K562 (cell line): ENCODE measurements at regions not wholly inside any gene's neighbourhood (a gene's known extent, or its start where the extent isn't known, plus 50 kb on each side); places are given as distances from the start of the nearest gene placed in this dataset.

ENCODE experiments used
- CREB1 ChIP-seq, 2 experiments: sonication (generic) in 1 of 2; formaldehyde crosslinking in 1 of 2; IDR thresholded peaks; 2 replicates each; pipeline versions ENCODE4 v1.6.1 to v1.8.0; 2012 to 2022; ENCODE audit warnings: inconsistent platforms in 1 of 2, mild to moderate bottlenecking in 1 of 2, missing genetic modification reagents in 1 of 2, moderate library complexity in 1 of 2
- KDM4B ChIP-seq, 2 experiments: fragments of 450-650 bp in 1 of 2; sonication (generic) in 1 of 2; IDR thresholded peaks; 2 replicates each; pipeline ENCODE4 v1.6.1; 2016 to 2017; ENCODE audit warnings: borderline replicate concordance in 2 of 2, antibody characterized with exemption in 1 of 2, low read depth in 1 of 2, mild to moderate bottlenecking in 1 of 2
- NR2C2 ChIP-seq, 2 experiments: fragments of 200-800 bp in 1 of 2; sonication (Bioruptor generic) in 1 of 2; sonication (generic) in 1 of 2; formaldehyde crosslinking in 1 of 2; IDR thresholded peaks; 2 replicates each; pipeline versions ENCODE4 v1.6.1 to v1.8.0; 2016 to 2022; ENCODE audit warnings: mild to moderate bottlenecking in 1 of 2, missing compliant biosample characterization in 1 of 2, missing genetic modification characterization in 1 of 2, missing genetic modification reagents in 1 of 2
- PATZ1 ChIP-seq: fragments of 250-450 bp; sonication (Bioruptor Pico); IDR thresholded peaks from 2 replicates; pipeline ENCODE4 v1.5.0; 2020; ENCODE audit warnings: mild to moderate bottlenecking, borderline replicate concordance
- PBX2 ChIP-seq, 2 experiments: IDR thresholded peaks in 1 of 2; conservative IDR thresholded peaks in 1 of 2; 2 replicates each; pipeline ENCODE4 v1.6.1; 2016; ENCODE audit warnings: low read depth in 2 of 2, mild to moderate bottlenecking in 1 of 2, missing compliant biosample characterization in 1 of 2, missing genetic modification characterization in 1 of 2, moderate library complexity in 1 of 2
- PCBP2 ChIP-seq: fragments of 200-400 bp; formaldehyde crosslinking; IDR thresholded peaks from 2 replicates; pipeline ENCODE4 v1.6.1; 2018; ENCODE audit warnings: low read length, low read depth, mild to moderate bottlenecking, moderate library complexity; ENCODE audit not compliant: poor library complexity, severe bottlenecking
- TRIM25 ChIP-seq: fragments of 450-650 bp; IDR thresholded peaks from 2 replicates; pipeline ENCODE4 v1.7.0; 2016; ENCODE audit warnings: borderline replicate concordance
- ZNF174 ChIP-seq: fragments of 250-450 bp; sonication (Bioruptor Pico); IDR thresholded peaks from 2 replicates; pipeline ENCODE4 v1.4.0; 2020; ENCODE audit warnings: mild to moderate bottlenecking
- ZNF354B ChIP-seq: fragments of 250-450 bp; sonication (Bioruptor Pico); IDR thresholded peaks from 2 replicates; pipeline ENCODE4 v1.4.0; 2020
- ZNF507 ChIP-seq: conservative IDR thresholded peaks from 2 replicates; pipeline ENCODE4 v1.6.1; 2017; ENCODE audit warnings: missing genetic modification characterization, missing compliant biosample characterization
- ZNF778 ChIP-seq: fragments of 450-650 bp; formaldehyde crosslinking; IDR thresholded peaks from 2 replicates; pipeline ENCODE4 v1.4.0; 2020; ENCODE audit warnings: mild to moderate bottlenecking, moderate library complexity

GRCh38 chr4:19772581-19772980 is 479.1 kb upstream of the SLIT2 start (continued):
- no peak for TF ChIP-seq PBX2 (CRISPR knock-in tag; IDR thresholded peaks at IDR 0.05; ENCODE audit: low read depth)
- no peak for TF ChIP-seq PBX2 (tag; conservative IDR thresholded peaks at IDR 0.05; ENCODE audit: low read depth)
- no peak for TF ChIP-seq PCBP2
- TF ChIP-seq ZNF354B (CRISPR knock-in tag), result no peak
- TF ChIP-seq CREB1 (IDR thresholded peaks at IDR 0.05), result no peak
- no peak for TF ChIP-seq CREB1 (CRISPR knock-in tag; IDR thresholded peaks at IDR 0.05)
- TF ChIP-seq ZNF174, result no peak
- TF ChIP-seq PATZ1 (CRISPR knock-in tag), result no peak
- no peak for TF ChIP-seq ZNF778
- TF ChIP-seq NR2C2 (CRISPR knock-in tag; IDR thresholded peaks at IDR 0.05), result no peak
- TF ChIP-seq NR2C2 (tag; IDR thresholded peaks at IDR 0.05), result no peak
- TF ChIP-seq ZNF507, result no peak
- no peak for TF ChIP-seq KDM4B (IDR thresholded peaks at IDR 0.05; ENCODE audit: borderline replicate concordance in 2 of 2, low read depth in 1 of 2)
- no peak for TF ChIP-seq TRIM25
